Glutamatergic neuron (in vitro differentiated cells): ENCODE measurements at regions not wholly inside any gene's neighbourhood (a gene's known extent, or its start where the extent isn't known, plus 50 kb on each side); places are given as distances from the start of the nearest gene placed in this dataset.
"Not testable (repeated sequence)": the region's sequence is repeated elsewhere in the genome, so short reads cannot be mapped to it uniquely, and the experiment has no call there.

Experiments
- DNase-seq: peaks from one replicate; pipeline ENCODE4 v3.0.0; 2022
- H3K27ac Mint-ChIP-seq: one replicate; pipeline ENCODE4 v1.8.0; 2020; ENCODE audit warnings: mild to moderate bottlenecking, mixed read lengths, inconsistent platforms; ENCODE audit not compliant: unreplicated experiment
- H3K27me3 Mint-ChIP-seq: one replicate; pipeline ENCODE4 v1.8.0; 2020; ENCODE audit warnings: mild to moderate bottlenecking, moderate library complexity, mixed read lengths, inconsistent platforms; ENCODE audit not compliant: unreplicated experiment
- H3K36me3 Mint-ChIP-seq: one replicate; pipeline ENCODE4 v1.8.0; 2020; ENCODE audit warnings: mild to moderate bottlenecking, mixed read lengths, inconsistent platforms; ENCODE audit not compliant: unreplicated experiment
- H3K4me1 Mint-ChIP-seq: one replicate; pipeline ENCODE4 v1.8.0; 2020; ENCODE audit warnings: mild to moderate bottlenecking, low read depth, mixed read lengths, inconsistent platforms; ENCODE audit not compliant: unreplicated experiment
- H3K4me3 Mint-ChIP-seq: one replicate; pipeline ENCODE4 v1.8.0; 2020; ENCODE audit warnings: mild to moderate bottlenecking, mixed read lengths, inconsistent platforms; ENCODE audit not compliant: unreplicated experiment
- H3K9me3 Mint-ChIP-seq: one replicate; pipeline ENCODE4 v1.8.0; 2020; ENCODE audit warnings: mild to moderate bottlenecking, moderate library complexity, mixed read lengths, inconsistent platforms; ENCODE audit not compliant: unreplicated experiment
- CTCF ChIP-seq: fragments of 200-600 bp; sonication (generic); IDR thresholded peaks from one replicate; pipeline ENCODE4 v1.5.0; 2021; ENCODE audit not compliant: partially characterized antibody, unreplicated experiment

GRCh38 chr14:106530423-106531107 lies 1004.2 kb downstream of the TMEM121 start:
- no peak for TF ChIP-seq CTCF
- H3K27ac Mint-ChIP-seq, result no peak overlapping the region
- H3K27me3 Mint-ChIP-seq, result no peaks in the 10 kb centered on the region
- no peak overlapping the region for H3K4me3 Mint-ChIP-seq
- H3K4me1 Mint-ChIP-seq, result no peaks in the 10 kb centered on the region
- DNase-seq, result no peak
- H3K9me3 Mint-ChIP-seq, result peaks cover 19% of the 10 kb centered on the region
- H3K36me3 Mint-ChIP-seq, result no peaks in the 10 kb centered on the region

- not testable (repeated sequence) for H3K27ac Mint-ChIP-seq, H3K4me3 Mint-ChIP-seq, DNase-seq, H3K27me3 Mint-ChIP-seq, H3K4me1 Mint-ChIP-seq, H3K9me3 Mint-ChIP-seq, H3K36me3 Mint-ChIP-seq
Measured at GRCh38 chr14:106537597-106537996, 1011.2 kb downstream of the TMEM121 start.

DNA sequence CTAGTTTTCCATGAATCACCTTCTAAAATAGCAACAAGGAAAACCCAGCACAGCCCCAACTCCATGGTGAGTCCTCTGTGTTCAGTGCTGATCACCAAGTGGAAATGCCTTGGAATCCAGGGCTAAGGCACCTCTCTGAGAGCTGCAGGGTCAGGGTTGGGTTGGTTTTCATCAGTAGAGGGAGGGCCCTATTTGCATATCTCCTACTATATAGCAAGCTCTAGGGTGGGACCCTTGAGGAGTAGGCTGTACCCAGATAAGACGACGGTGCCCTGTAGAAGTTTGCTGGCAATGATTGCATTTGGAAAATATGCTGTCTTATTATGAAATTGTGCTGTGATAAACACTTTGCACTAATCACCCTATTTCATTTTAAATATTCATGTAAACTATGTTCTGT lies 1011.8 kb downstream of the TMEM121 start:
- Mint-ChIP-seq H3K36me3 (no peaks in the 10 kb centered on the region), H3K4me1 (no peaks in the 10 kb centered on the region), H3K9me3 (peaks cover 8% of the 10 kb centered on the region), H3K27me3 (no peaks in the 10 kb centered on the region), H3K27ac (no peak overlapping the region), H3K4me3 (no peak overlapping the region)
- no peak for TF ChIP-seq CTCF
- no peak for DNase-seq

DNA sequence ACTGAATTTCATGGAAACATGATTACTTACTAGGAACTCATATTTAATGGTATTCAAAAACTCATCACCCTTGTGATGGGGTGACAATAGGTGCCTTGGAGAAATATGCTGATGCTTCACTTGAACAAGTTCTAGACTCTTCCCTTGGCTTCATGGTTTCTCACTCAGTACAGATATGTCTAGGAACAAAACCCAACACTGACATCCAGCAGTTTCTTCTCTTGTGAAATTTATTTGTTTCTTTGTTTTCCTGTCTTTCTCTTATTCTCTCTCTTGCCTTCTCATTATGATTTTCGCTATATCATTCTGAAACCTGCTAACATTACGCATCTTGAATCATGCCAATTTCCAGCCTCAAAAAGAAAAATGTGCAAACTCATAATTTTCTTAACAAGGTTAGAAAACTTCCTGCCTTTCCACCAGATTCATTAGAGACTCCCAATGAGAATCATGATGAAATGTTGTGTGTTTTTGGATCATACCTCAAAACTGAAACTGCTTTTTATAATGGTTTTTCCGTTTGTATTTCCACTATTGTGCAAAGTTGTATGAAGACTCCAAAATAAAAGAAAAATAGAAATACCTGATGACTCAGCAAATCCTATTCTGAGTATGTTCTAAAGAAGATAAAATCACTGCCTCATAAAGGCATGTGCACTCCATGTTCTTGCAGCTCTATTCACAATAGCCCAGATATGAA lies 1021.5 kb downstream of the TMEM121 start:
- TF ChIP-seq CTCF, result no peak
- H3K4me3 Mint-ChIP-seq, result no peak overlapping the region
- no peaks in the 10 kb centered on the region for H3K36me3 Mint-ChIP-seq
- peaks cover 1% of the 10 kb centered on the region for H3K9me3 Mint-ChIP-seq
- no peak overlapping the region for H3K27ac Mint-ChIP-seq
- no peaks in the 10 kb centered on the region for H3K4me1 Mint-ChIP-seq
- H3K27me3 Mint-ChIP-seq, result no peaks in the 10 kb centered on the region
- no peak for DNase-seq

- TF ChIP-seq CTCF, result no peak
- Mint-ChIP-seq H3K4me1 (no peaks in the 10 kb centered on the region), H3K36me3 (no peaks in the 10 kb centered on the region), H3K4me3 (no peak overlapping the region), H3K27me3 (no peaks in the 10 kb centered on the region), H3K27ac (no peak overlapping the region), H3K9me3 (peaks cover 4% of the 10 kb centered on the region)
- DNase-seq, result no peak
Measured at GRCh38 chr14:106549064-106549463, 1022.7 kb downstream of the TMEM121 start.
